ENCODE measurements at regions not wholly inside any gene's neighbourhood (a gene's known extent, or its start where the extent isn't known, plus 50 kb on each side); places are given as distances from the start of the nearest gene placed in this dataset.
A peak's percentile ranks its signal among the peaks of the same experiment; 100 is the strongest.

DNA sequence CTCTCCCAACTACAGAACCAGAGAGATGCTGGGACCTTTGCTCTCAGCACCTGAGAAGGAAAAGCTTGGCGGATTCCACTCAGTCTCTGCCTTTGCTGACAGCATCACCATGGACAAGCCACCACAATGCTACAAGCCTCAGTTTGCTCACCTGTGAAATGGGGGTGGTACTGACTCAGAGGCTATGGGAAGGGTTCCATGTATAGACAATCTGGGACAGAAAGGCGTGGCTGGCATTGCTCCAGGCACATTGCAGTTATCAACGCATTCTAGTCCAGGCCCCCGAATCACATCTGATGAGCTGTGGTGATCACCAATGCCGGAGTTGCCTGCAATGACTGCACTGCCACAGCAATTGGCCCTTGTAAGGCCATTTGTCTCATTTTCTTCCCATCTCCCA is 72.6 kb downstream of the ISX start:
- no peaks in the 10 kb centered on the region for H3K9me3 ChIP-seq
- no peak overlapping the region for H3K4me3 ChIP-seq
- peaks cover 0 to 31% of the 10 kb centered on the region in 2 donors for H3K27me3 ChIP-seq
- intact Hi-C loops (cut with DNase I; ENCODE audit: low total_unique reads), result no loop called here
- H3K4me1 ChIP-seq, result no peaks in the 10 kb centered on the region
- DNase-seq, result no peak
- H3K27ac ChIP-seq, result no peak overlapping the region
- H3K36me3 ChIP-seq, result no peaks in the 10 kb centered on the region
- TF ChIP-seq, protein P1, sequence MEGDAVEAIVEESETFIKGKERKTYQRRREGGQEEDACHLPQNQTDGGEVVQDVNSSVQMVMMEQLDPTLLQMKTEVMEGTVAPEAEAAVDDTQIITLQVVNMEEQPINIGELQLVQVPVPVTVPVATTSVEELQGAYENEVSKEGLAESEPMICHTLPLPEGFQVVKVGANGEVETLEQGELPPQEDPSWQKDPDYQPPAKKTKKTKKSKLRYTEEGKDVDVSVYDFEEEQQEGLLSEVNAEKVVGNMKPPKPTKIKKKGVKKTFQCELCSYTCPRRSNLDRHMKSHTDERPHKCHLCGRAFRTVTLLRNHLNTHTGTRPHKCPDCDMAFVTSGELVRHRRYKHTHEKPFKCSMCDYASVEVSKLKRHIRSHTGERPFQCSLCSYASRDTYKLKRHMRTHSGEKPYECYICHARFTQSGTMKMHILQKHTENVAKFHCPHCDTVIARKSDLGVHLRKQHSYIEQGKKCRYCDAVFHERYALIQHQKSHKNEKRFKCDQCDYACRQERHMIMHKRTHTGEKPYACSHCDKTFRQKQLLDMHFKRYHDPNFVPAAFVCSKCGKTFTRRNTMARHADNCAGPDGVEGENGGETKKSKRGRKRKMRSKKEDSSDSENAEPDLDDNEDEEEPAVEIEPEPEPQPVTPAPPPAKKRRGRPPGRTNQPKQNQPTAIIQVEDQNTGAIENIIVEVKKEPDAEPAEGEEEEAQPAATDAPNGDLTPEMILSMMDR (IDR thresholded peaks at IDR 0.05), result no peak

DNA sequence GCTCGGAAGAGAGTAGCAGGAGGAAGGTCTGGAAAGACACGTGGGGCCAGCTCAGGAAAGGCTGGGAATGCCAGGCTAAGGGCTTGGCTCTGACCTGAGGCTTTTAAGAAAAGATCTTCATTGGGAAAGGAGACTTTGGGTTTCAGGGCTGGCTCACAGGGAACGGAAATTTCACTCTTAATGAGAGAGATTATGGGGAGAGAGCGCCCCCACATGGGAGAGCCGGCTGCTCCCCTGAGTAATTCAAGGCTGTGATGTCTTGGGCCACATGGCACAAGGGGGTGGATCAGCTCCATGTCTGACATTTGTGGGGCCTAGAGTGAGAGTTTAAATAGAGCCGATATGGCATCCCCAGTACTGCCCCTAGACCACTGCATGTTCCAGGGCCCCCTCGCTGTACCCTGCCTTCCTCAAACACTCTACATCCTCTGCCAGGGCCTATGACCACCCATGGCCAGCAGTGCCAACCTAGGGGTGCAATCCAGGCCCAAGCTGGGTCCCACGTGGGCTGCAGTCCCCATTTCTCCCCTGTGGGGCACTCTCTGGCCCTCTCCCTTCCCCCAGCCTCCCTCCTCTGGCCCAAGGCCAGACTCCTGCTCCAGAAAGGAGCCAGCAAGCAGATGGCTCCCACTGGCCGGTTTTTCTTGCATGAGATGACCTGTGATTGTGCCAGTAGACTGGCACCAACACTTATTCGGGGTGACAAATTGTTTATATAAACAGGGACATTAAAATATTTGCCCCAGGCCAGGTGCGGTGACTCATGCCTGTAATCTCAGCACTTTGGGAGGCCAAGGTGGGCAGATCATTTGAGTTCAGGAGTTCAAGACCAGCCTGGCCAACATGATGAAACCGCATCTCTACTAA is 75.2 kb downstream of the ISX start:
- intact Hi-C loops (cut with DNase I; ENCODE audit: low total_unique reads), result no loop called here
- Histone ChIP-seq H3K36me3 (no peaks in the 10 kb centered on the region), H3K4me1 (no peaks in the 10 kb centered on the region), H3K27ac (no peak overlapping the region), H3K9me3 (no peaks in the 10 kb centered on the region), H3K27me3 (peaks cover 0 to 16% of the 10 kb centered on the region in 2 donors), H3K4me3 (no peak overlapping the region)
- TF ChIP-seq, protein P1 (IDR thresholded peaks at IDR 0.05), result no peak
- DNase-seq, result no peak

DNA sequence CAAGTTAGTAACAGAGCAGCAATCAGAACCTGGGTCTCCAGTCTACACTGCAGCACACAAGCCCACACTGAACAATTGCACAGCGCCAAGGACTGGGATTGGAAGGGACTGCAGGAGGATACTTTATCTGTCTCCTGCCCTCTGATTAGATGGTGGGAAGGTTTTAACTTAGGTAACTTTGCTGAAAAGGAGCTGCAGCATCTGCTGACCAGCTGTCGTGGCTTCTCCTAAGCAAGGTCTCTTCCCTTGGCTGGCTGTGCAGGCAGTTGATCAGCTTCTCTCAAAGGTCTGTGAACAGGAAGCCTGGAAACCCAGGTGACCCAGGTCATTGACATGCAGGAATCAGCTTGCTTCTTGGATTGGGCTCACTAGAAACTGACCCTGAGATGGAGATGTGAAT is 82.4 kb downstream of the ISX start:
- Histone ChIP-seq H3K4me1 (no peaks in the 10 kb centered on the region), H3K27me3 (peaks cover 0 to 30% of the 10 kb centered on the region in 2 donors), H3K36me3 (no peaks in the 10 kb centered on the region), H3K9me3 (no peaks in the 10 kb centered on the region), H3K4me3 (no peak overlapping the region), H3K27ac (no peak overlapping the region)
- intact Hi-C loops (cut with DNase I; ENCODE audit: low total_unique reads), result no loop called here
- TF ChIP-seq, protein P1 (IDR thresholded peaks at IDR 0.05), result no peak
- no peak for DNase-seq

DNA sequence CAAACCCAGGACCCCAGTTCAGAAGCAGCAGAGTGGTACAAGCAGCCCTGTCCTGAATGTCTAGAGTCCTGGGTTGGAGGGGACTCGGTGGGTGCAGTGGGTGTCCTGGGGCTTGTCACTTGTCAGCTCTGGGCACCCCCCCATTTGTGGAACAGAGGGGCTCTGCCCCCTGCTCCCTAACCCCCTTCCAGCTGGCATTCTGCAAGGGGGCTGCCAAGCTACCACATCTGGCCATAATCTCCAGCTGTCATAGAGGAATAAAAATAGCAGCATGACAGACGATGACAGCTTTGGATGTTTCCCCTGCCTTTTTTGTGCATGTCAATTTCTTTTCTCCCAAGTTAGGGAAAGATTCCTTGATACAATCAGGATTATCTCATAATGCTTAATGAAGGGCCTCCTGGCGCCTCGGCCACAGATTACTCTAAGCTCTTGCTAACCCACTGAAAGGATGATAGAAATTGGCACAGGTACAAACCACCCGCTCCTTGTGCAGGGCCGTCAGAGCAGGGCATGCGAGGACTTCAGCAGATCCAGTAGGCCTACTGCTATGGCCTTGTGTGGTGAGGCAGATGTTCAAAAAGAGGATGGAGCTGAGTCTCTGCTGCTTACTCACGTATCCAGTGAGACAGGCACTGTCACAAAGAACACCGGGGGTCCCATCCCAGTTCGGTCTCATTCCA is 83.0 kb downstream of the ISX start:
- no peak for DNase-seq
- H3K9me3 ChIP-seq, result no peaks in the 10 kb centered on the region
- intact Hi-C loops (cut with DNase I; ENCODE audit: low total_unique reads), result no loop called here

DNA sequence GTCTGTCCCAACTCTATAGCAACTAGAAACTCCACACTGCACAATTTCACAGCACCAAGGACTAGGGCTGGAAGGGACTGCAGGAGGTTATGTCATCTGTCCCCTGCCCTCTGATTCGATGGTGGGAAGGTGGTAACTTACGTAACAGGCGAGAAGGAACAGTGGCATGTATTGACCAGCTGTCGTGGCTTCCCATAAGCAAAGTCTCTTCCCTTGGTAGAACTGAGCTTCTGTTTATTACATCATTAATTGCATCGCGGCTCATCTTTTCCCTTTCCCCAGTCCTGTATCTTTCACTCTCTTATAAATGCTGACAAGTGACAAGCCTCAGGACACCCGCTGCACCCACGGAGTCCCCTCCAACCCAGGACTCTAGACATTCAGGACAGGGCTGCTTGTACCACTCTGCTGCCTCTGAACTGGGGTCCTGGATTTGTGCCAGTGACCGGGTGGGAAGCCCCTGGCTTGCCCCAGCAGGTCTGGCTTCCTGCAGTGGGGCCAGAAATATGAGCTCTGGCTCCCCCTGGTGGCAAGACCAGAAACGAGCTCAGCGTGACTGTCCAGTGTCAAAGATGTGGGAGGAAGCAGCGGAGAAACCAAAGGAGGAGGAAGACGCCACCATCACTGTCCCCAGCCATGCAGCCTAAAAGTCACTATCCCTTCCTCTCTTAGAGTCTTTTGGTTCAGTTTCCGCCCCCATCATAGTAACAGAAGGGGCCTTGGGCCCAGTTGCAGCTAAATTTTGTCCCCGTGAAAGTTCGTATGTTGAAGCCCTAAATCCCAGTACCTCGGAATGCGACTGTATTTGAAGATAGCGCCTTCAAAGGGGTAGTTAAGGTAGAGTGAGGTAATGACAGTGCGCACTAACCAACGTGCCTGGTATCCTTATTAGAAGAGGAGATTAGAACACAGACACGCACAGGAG is 84.5 kb downstream of the ISX start:
- Histone ChIP-seq H3K9me3 (no peaks in the 10 kb centered on the region), H3K27ac (no peak overlapping the region), H3K4me3 (no peak overlapping the region), H3K27me3 (peaks cover 0 to 34% of the 10 kb centered on the region in 2 donors), H3K36me3 (no peaks in the 10 kb centered on the region), H3K4me1 (no peaks in the 10 kb centered on the region)
- TF ChIP-seq, protein P1 (IDR thresholded peaks at IDR 0.05), result peak in 1 of 2 experiments; percentile 45
- peak in 1 of 2 donors; percentile 25 for DNase-seq
- intact Hi-C loops (cut with DNase I; ENCODE audit: low total_unique reads), result no loop called here

More for the DNA sequence above, 83.0 kb downstream of the ISX start:
- H3K4me3 ChIP-seq, result no peak overlapping the region
- no peaks in the 10 kb centered on the region for H3K4me1 ChIP-seq
- H3K36me3 ChIP-seq, result no peaks in the 10 kb centered on the region
- no peak overlapping the region for H3K27ac ChIP-seq
- peaks cover 0 to 28% of the 10 kb centered on the region in 2 donors for H3K27me3 ChIP-seq
- TF ChIP-seq, protein P1 (IDR thresholded peaks at IDR 0.05), result no peak

Measured in tibial artery (tissue), 4 donors.